NB4 (cell line): ENCODE measurements at regions not wholly inside any gene's neighbourhood (a gene's known extent, or its start where the extent isn't known, plus 50 kb on each side); places are given as distances from the start of the nearest gene placed in this dataset.

Experiments
- MYC ChIP-seq: IDR thresholded peaks from 2 replicates; pipeline ENCODE4 v1.6.1; 2011; ENCODE audit warnings: low read depth, low read length
- POLR2A ChIP-seq: IDR thresholded peaks from 2 replicates; pipeline ENCODE4 v1.6.1; 2011; ENCODE audit warnings: mild to moderate bottlenecking; ENCODE audit not compliant: insufficient read length; ENCODE audit errors: extremely low read depth
- TF ChIP-seq, protein P1 (sequence below): IDR thresholded peaks from one replicate; pipeline ENCODE4 v1.5.1; 2012; ENCODE audit warnings: low read depth, low read length
- TF ChIP-seq, protein P2 (sequence below): IDR thresholded peaks from 2 replicates; pipeline ENCODE4 v1.6.1; 2011; ENCODE audit warnings: low read depth, low read length

DNA sequence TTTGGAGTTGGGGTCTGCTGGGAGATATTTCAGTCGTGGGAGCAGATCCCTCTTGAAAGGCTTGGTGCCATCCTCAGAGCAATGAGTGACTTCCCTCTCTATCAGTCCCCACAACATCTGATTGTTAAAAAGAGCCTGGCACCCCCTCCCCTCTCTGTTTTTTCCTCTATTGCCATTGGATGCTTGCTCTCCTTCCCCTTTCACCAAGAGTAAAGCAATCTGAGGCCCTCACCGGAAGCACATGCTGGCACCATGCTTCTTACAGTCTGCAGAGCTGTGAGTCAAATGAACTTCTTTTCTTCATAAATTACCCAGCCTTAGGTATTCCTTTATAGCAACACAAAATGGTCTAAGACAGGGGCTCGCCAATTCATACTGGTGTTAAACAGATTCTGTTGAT lies 99.1 kb upstream of the CCND2 start:
- TF ChIP-seq, protein P1, sequence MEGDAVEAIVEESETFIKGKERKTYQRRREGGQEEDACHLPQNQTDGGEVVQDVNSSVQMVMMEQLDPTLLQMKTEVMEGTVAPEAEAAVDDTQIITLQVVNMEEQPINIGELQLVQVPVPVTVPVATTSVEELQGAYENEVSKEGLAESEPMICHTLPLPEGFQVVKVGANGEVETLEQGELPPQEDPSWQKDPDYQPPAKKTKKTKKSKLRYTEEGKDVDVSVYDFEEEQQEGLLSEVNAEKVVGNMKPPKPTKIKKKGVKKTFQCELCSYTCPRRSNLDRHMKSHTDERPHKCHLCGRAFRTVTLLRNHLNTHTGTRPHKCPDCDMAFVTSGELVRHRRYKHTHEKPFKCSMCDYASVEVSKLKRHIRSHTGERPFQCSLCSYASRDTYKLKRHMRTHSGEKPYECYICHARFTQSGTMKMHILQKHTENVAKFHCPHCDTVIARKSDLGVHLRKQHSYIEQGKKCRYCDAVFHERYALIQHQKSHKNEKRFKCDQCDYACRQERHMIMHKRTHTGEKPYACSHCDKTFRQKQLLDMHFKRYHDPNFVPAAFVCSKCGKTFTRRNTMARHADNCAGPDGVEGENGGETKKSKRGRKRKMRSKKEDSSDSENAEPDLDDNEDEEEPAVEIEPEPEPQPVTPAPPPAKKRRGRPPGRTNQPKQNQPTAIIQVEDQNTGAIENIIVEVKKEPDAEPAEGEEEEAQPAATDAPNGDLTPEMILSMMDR = no peak
- TF ChIP-seq POLR2A = no peak
- peak; percentile 85 for TF ChIP-seq MYC
- TF ChIP-seq, protein P2, sequence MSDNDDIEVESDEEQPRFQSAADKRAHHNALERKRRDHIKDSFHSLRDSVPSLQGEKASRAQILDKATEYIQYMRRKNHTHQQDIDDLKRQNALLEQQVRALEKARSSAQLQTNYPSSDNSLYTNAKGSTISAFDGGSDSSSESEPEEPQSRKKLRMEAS = peak; percentile 91
